Endothelial cell of umbilical vein (primary cell): ENCODE measurements at regions not wholly inside any gene's neighbourhood (a gene's known extent, or its start where the extent isn't known, plus 50 kb on each side); places are given as distances from the start of the nearest gene placed in this dataset.

Source experiments
- CTCF ChIP-seq, 2 donors: IDR thresholded peaks; 1 replicate in 1 of 2; 2 replicates in 1 of 2; pipeline ENCODE4 v1.5.1; 2011; ENCODE audit warnings: low read length in 2 of 2, mild to moderate bottlenecking in 2 of 2, moderate library complexity in 2 of 2, control low read depth in 1 of 2, inconsistent platforms in 1 of 2, low read depth in 1 of 2; ENCODE audit not compliant: insufficient read depth in 1 of 2; ENCODE audit errors: extremely low read depth in 1 of 2
- POLR2AphosphoS5 ChIP-seq: IDR thresholded peaks from 2 replicates; pipeline ENCODE4 v1.6.1; 2012; ENCODE audit warnings: low read depth, mild to moderate bottlenecking, control low read depth, low read length, moderate library complexity; ENCODE audit not compliant: insufficient read depth

GRCh38 chr12:98387444-98387843 is 127.9 kb upstream of the TMPO start:
- TF ChIP-seq CTCF (IDR thresholded peaks at IDR 0.05; ENCODE audit: extremely low read depth in 1 of 2, insufficient read depth in 1 of 2, low read depth in 1 of 2, low read length in 2 of 2) (no peak), POLR2AphosphoS5 (no peak)
